GM18951 (cell line): ENCODE measurements at regions not wholly inside any gene's neighbourhood (a gene's known extent, or its start where the extent isn't known, plus 50 kb on each side); places are given as distances from the start of the nearest gene placed in this dataset.
"Not testable (repeated sequence)": the region's sequence is repeated elsewhere in the genome, so short reads cannot be mapped to it uniquely, and the experiment has no call there.

Experiments used
- POLR2A ChIP-seq: IDR thresholded peaks from 4 replicates; pipeline ENCODE4 v1.6.1; 2011; ENCODE audit warnings: mild to moderate bottlenecking; ENCODE audit not compliant: insufficient read length, insufficient read depth; ENCODE audit errors: extremely low read depth
- in situ Hi-C: fragments of 300-500 bp; cut with MboI; formaldehyde crosslinking; loops from one replicate; pipeline ENCODE4 v1.12.0; 2022; ENCODE audit warnings: low sequenced_read_pairs, mixed read lengths, inconsistent platforms; ENCODE audit not compliant: unreplicated experiment

GRCh38 chr2:181790716-181791649, 100.5 kb upstream of the ITPRID2 start:
- TF ChIP-seq POLR2A = no peak
- in situ Hi-C loops = no loop called here

- in situ Hi-C loops = no loop called here
- TF ChIP-seq POLR2A = no peak
Measured at GRCh38 chr2:181792906-181793305, 98.6 kb upstream of the ITPRID2 start.

DNA sequence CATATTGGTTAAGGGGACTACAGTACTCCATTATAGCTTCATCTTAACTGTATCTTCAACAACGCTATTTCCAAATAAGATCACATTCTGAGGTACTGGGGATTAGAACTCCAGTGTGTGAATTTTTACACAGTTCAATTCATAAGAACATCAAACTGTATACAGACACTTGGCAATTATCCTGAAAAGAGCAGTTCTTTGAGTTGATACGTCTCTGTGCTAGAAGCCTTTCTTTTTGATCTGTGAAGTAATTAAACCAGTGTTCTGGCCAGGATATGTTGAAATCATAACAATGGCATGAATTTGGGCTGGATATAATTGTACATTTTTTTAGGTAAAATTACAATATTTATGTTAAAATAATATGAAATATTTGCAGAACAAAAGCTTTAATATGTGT, 93.5 kb upstream of the ITPRID2 start:
- no peak for TF ChIP-seq POLR2A
- in situ Hi-C loops = no loop called here

DNA sequence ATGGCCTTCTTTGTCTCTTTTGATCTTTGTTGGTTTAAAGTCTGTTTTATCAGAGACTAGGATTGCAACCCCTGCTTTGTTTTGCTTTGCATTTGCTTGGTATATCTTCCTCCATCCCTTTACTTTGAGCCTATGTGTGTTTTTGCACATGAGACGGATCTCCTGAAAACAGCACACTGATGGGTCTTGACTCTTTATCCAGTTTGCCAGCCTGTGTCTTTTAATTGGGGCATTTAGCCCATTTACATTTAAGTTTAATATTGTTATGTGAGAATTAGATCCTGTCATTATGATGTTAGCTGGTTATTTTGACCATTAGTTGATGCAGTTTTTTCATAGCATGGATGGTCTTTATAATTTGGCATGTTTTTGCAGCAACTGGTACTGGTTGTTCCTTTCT, 89.2 kb upstream of the ITPRID2 start:
- in situ Hi-C loops = not testable (repeated sequence)

DNA sequence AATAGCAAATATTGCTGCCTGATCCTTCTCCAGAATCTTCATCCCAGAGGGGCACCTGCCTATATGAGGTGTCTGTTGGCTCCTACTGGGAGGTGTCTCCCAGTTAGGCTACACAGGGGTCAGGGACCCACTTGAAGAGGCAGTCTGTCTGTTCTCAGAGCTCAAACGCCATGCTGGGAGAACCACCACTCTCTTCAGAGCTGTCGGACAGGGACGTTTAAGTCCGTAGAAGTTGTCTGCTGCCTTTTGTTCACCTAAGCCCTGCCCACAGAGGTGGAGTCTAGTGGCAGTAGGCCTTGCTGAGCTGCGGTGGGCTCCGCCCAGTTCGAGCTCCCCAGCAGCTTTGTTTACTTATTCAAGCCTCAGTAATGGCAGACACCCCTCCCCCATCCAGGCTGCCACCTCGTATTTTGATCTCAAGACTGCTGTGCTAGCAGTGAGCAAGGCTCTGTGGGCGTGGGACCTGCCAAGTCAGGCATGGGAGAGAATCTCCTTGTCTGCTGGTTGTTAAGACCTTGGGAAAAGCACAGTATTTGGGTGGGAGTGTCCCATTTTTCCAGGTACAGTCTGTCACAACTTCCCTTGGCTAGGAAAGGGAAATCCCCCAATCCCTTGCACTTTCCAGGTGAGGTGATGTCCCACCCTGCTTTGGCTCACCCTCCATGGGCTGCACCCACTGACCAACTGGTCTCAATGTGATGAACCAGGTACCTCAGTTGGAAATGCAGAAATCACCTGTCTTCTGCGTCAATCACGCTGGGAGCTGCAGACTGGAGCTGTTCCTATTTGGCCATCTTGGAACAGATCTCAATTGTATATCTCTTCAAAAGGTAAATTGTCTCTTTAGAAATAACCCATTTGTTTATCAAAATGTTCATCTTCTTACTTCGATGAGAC, 87.4 kb upstream of the ITPRID2 start:
- in situ Hi-C loops = not testable (repeated sequence)

DNA sequence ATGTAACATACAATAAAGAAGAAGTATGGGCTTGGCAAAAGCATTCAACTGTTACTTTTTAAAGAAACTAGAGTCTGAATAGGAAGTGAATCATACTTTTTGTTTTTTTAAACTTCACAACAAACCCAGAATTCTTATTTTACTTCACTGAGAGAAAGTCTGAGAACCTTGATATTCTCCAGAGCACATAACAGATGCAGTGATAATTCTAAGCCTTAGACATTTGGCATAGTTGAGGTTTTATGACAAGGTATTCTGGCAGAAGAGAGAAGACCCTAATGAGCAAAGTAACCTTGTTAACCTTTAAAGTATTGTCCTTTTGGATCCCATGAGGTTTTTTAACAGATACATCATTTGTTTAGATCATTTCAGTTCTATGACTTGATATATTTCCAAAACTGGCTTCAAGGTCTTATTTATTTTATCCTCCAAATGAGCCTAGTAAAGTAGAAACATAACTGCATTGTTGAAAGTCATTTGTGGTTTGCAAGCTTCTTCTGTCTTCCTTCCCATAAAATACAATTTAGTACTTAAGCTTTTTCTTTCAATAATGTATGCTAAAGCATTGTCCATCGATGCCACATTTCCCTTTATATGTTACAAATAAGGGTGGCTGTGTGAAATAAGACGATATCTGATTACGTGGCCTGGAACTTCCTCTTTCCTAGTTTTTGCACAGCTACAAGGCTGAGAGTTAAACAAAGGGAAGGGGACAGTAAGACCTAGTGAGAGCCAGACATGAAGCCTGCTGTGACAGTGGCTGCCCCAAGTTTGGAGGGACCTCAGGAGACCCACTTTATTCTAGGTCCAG, 86.1 kb upstream of the ITPRID2 start:
- no peak for TF ChIP-seq POLR2A
- in situ Hi-C loops = no loop called here

DNA sequence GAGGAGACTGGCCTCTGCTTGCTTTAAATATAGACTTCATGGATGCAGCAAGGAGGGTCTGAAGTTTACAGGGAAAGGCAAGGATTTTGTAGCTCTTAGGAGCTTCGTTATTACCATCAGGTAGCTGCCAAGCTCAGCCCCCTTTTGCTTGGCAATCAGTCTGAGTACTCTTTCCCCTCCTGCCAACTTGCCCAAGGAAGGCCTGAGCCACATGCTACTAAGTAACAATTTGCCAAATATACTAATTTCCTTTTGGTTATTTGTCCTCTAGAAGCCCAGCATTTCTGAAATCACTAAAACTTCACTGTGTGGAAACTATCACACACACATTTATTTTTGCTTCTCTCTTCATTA, 85.5 kb upstream of the ITPRID2 start:
- in situ Hi-C loops = no loop called here
- no peak for TF ChIP-seq POLR2A

DNA sequence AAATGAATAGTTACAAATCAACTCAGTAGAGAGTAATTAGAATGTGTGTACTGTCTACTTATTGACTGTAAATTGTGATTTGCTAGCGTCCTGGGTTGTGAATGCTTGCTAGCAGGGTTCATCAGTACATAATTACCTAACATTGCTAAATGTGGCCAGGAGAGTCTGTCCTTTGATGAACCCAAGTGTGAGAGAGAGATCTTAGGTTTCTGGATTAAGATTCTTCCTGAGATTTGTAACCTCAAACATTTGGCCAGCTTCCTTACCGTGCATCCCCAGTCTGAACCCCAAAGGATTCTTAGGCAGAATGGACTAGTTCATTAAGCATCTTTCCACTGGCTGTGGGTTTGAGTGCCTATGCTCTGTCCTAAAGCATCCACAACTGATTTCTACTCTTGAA, 84.0 kb upstream of the ITPRID2 start:
- in situ Hi-C loops = no loop called here
- TF ChIP-seq POLR2A = no peak

- in situ Hi-C loops = no loop called here
- TF ChIP-seq POLR2A = no peak
Measured at GRCh38 chr2:181810823-181811695, 80.5 kb upstream of the ITPRID2 start.

GRCh38 chr2:181812106-181812743, 79.3 kb upstream of the ITPRID2 start:
- in situ Hi-C loops = no loop called here
- no peak for TF ChIP-seq POLR2A

DNA sequence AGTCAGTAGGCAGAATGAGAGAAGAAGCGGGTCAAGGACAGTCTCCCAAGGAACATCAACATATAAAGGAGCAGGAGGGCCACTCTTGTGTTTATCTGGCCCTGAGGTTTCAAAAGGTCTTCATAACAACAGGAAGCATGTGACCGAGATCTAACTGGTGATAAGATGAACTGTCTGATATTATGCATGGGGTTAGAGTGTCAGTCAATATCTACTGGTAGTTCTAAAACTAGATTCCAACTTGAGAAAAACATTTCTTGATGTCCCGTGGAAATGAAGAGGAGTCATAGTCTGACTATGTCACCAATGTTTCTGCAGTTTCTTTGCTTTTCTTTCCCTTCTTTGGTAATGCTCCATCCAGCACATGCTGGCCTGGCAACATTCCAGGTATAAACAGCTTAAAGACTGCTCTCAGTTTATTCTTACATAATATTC, 77.5 kb upstream of the ITPRID2 start:
- in situ Hi-C loops = no loop called here
- TF ChIP-seq POLR2A = no peak

DNA sequence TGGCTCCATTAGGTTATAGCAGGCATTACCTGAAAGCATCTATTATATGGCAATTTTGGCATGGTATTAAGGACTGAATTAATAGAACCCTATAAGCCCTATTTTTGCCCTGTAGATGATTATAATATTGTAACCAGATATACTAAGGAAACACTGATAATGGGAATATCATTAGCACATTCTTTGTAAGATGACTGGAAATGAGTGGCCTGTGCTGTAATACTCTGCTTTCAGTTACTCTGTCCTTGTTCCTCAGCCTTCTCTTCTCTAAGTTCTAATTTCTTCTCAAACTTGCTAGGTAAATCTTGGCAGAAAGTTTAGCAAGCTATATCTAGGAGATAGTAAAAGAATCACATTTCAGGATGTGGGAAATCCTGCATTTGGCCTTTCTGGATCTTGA, 74.0 kb upstream of the ITPRID2 start:
- in situ Hi-C loops = no loop called here
- TF ChIP-seq POLR2A = no peak
